ENCODE measurements at regions not wholly inside any gene's neighbourhood (a gene's known extent, or its start where the extent isn't known, plus 50 kb on each side); places are given as distances from the start of the nearest gene placed in this dataset.

DNA sequence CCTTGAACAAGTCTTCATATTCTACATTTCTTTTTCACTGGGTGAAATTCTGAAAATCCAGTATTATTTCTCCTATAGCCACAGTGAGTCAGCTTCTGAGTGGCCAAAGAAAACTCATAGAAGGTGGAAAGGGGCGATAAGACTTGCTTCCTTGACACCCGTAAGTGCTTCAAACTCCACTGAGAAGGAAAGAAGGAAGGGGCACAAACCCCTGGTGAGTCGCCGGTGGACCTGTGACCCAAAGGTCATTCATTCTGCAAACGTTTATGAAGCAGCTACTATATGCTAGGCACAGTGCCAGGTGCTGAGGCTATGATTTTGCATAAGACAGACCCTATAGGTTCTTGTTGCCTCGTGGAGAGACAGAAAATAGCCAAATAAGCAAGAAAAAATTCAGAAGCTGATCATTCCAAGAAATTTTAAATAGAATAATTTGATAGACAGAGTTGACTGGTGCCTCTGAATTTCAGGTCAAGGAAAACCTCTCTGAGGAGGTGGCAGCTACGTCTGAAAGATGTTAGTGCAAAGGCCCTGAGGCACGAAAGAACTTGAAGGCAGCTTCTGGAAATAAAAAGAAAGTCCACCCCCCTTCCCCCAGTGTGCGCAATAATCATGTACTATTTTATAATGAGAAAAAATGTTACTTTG is 118.2 kb downstream of the CD24 start (continued):
- no peak for TF ChIP-seq POLR3A (IDR thresholded peaks at IDR 0.05; ENCODE audit: borderline replicate concordance, extremely low read depth, insufficient read depth, insufficient read length)
- no peak for TF ChIP-seq CREB3L1 (IDR thresholded peaks at IDR 0.05; ENCODE audit: borderline replicate concordance, low read depth)
- no peak for TF ChIP-seq GATAD2A (IDR thresholded peaks at IDR 0.05)
- TF ChIP-seq HNRNPH1 (optimal IDR thresholded peaks at IDR 0.05; ENCODE audit: low read depth, low read length): no peak
- TF ChIP-seq FOXM1 (IDR thresholded peaks at IDR 0.05; ENCODE audit: low read depth): peak; percentile 25; the same call in 1 of the 2 replicates
- no peak for TF ChIP-seq FOXM1 (CRISPR knock-in tag; IDR thresholded peaks at IDR 0.05; ENCODE audit: low read depth)
- peak; percentile 62 to 68; a peak in 3 of 4 replicates for TF ChIP-seq TRIM24 (IDR thresholded peaks at IDR 0.05)
- TF ChIP-seq NFIC (IDR thresholded peaks at IDR 0.05): peak; percentile 96
- peak; percentile 74; the same call in 1 of the 2 replicates for TF ChIP-seq GATAD2B (IDR thresholded peaks at IDR 0.05; ENCODE audit: borderline replicate concordance)
- TF ChIP-seq SETDB1 (IDR thresholded peaks at IDR 0.05; ENCODE audit: low read length): no peak
- no peak for TF ChIP-seq CEBPG (CRISPR knock-in tag; IDR thresholded peaks at IDR 0.05)
- TF ChIP-seq CEBPG (tag; conservative IDR thresholded peaks at IDR 0.05 in 1 of 2, IDR thresholded peaks at IDR 0.05 in 1 of 2): no peak
- TF ChIP-seq MCM2 (IDR thresholded peaks at IDR 0.05; ENCODE audit: low read depth): no peak
- TF ChIP-seq U2AF1 (optimal IDR thresholded peaks at IDR 0.05; ENCODE audit: low read depth, low read length): no peak
- TF ChIP-seq ATF1 (CRISPR knock-in tag; IDR thresholded peaks at IDR 0.05): no peak
- TF ChIP-seq ATF1 (tag; IDR thresholded peaks at IDR 0.05): 0 out of 2 replicates have a peak, but pooled peaks have one; percentile 15
- TF ChIP-seq SMARCA5 (IDR thresholded peaks at IDR 0.05): peak; percentile 83; the same call in 1 of the 2 replicates
- TF ChIP-seq ZBTB7A (IDR thresholded peaks at IDR 0.05; ENCODE audit: borderline replicate concordance, control insufficient read depth, low read depth, low read length): peak; percentile 94; the same call in 1 of the 2 replicates
- TF ChIP-seq ARID1B (IDR thresholded peaks at IDR 0.05): peak; percentile 92
- no peak for TF ChIP-seq ZBTB1 (CRISPR knock-in tag; IDR thresholded peaks at IDR 0.05; ENCODE audit: borderline replicate concordance, low read depth)
- TF ChIP-seq BMI1 (IDR thresholded peaks at IDR 0.05; ENCODE audit: low read length): no peak
- TF ChIP-seq ZNF655 (CRISPR knock-in tag; IDR thresholded peaks at IDR 0.05): no peak
- TF ChIP-seq, protein P1, sequence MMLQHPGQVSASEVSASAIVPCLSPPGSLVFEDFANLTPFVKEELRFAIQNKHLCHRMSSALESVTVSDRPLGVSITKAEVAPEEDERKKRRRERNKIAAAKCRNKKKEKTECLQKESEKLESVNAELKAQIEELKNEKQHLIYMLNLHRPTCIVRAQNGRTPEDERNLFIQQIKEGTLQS (IDR thresholded peaks at IDR 0.05): peak; percentile 73
- TF ChIP-seq, protein P1 (CRISPR knock-in tag; conservative IDR thresholded peaks at IDR 0.05): no peak
- no peak for TF ChIP-seq ZBTB5 (IDR thresholded peaks at IDR 0.05)
- peak in 1 of 2 experiments; percentile 70; a peak in 2 of 3 replicates for TF ChIP-seq CBX3 (IDR thresholded peaks at IDR 0.05; ENCODE audit: borderline replicate concordance in 1 of 2, low read length in 2 of 2)

Measured in K562 (cell line).